ENCODE measurements at regions not wholly inside any gene's neighbourhood (a gene's known extent, or its start where the extent isn't known, plus 50 kb on each side); places are given as distances from the start of the nearest gene placed in this dataset.

GRCh38 chr6:17193106-17193775 is 87.9 kb upstream of the RBM24 start:
- Histone ChIP-seq H3K36me3 (ENCODE audit: insufficient read depth, low read length) (no peaks in the 10 kb centered on the region), H3K9me2 (ENCODE audit: insufficient read depth, low read length) (no peaks in the 10 kb centered on the region), H2AFZ (ENCODE audit: low read depth, low read length) (no peak overlapping the region), H3K9ac (ENCODE audit: low read length) (no peak overlapping the region), H3K4me3 (ENCODE audit: low read length) (no peak overlapping the region), H3K9me3 (ENCODE audit: low read length) (no peaks in the 10 kb centered on the region), H3K27ac (ENCODE audit: low read length) (no peak overlapping the region), H3F3A (ENCODE audit: insufficient read depth, low read length, poor library complexity, severe bottlenecking) (no peaks in the 10 kb centered on the region), H4K20me1 (ENCODE audit: insufficient read depth) (no peaks in the 10 kb centered on the region), H3K79me2 (replicated peaks; ENCODE audit: insufficient read depth, low read length) (no peaks in the 10 kb centered on the region), H3K27me3 (ENCODE audit: insufficient read depth, low read depth, low read length) (no peaks in the 10 kb centered on the region), H3K4me2 (ENCODE audit: low read length) (no peak overlapping the region)
- no peak for TF ChIP-seq SMC3 (conservative IDR thresholded peaks at IDR 0.05; ENCODE audit: poor library complexity)
- TF ChIP-seq CTCF (IDR thresholded peaks at IDR 0.05; ENCODE audit: poor library complexity, severe bottlenecking), result no peak
- TF ChIP-seq MXI1 (conservative IDR thresholded peaks at IDR 0.05; ENCODE audit: poor library complexity, severe bottlenecking), result no peak
- no peak for TF ChIP-seq EZH2 (IDR thresholded peaks at IDR 0.05; ENCODE audit: borderline replicate concordance, insufficient read depth, low read length, poor library complexity, severe bottlenecking)
- no peak for TF ChIP-seq POLR2AphosphoS5 (IDR thresholded peaks at IDR 0.05)
- TF ChIP-seq EP300 (conservative IDR thresholded peaks at IDR 0.05; ENCODE audit: poor library complexity, severe bottlenecking), result no peak
- TF ChIP-seq TAF1 (IDR thresholded peaks at IDR 0.05; ENCODE audit: low read depth), result no peak
- TF ChIP-seq RAD21 (conservative IDR thresholded peaks at IDR 0.05), result no peak
- TF ChIP-seq REST (IDR thresholded peaks at IDR 0.05; ENCODE audit: borderline replicate concordance), result no peak

- Histone ChIP-seq H3K4me2 (ENCODE audit: low read length) (no peak overlapping the region), H3K27me3 (ENCODE audit: insufficient read depth, low read depth, low read length) (no peaks in the 10 kb centered on the region), H4K20me1 (ENCODE audit: insufficient read depth) (no peaks in the 10 kb centered on the region), H3K9ac (ENCODE audit: low read length) (no peak overlapping the region), H3F3A (ENCODE audit: insufficient read depth, low read length, poor library complexity, severe bottlenecking) (no peaks in the 10 kb centered on the region), H3K9me3 (ENCODE audit: low read length) (no peaks in the 10 kb centered on the region), H3K4me3 (ENCODE audit: low read length) (no peak overlapping the region), H3K36me3 (ENCODE audit: insufficient read depth, low read length) (no peaks in the 10 kb centered on the region), H3K9me2 (ENCODE audit: insufficient read depth, low read length) (no peaks in the 10 kb centered on the region), H3K79me2 (replicated peaks; ENCODE audit: insufficient read depth, low read length) (no peaks in the 10 kb centered on the region), H3K27ac (ENCODE audit: low read length) (no peak overlapping the region), H2AFZ (ENCODE audit: low read depth, low read length) (no peak overlapping the region)
- TF ChIP-seq TAF1 (IDR thresholded peaks at IDR 0.05; ENCODE audit: low read depth) (no peak), EP300 (conservative IDR thresholded peaks at IDR 0.05; ENCODE audit: poor library complexity, severe bottlenecking) (no peak), SMC3 (conservative IDR thresholded peaks at IDR 0.05; ENCODE audit: poor library complexity) (no peak), MXI1 (conservative IDR thresholded peaks at IDR 0.05; ENCODE audit: poor library complexity, severe bottlenecking) (no peak), CTCF (IDR thresholded peaks at IDR 0.05; ENCODE audit: poor library complexity, severe bottlenecking) (no peak), EZH2 (IDR thresholded peaks at IDR 0.05; ENCODE audit: borderline replicate concordance, insufficient read depth, low read length, poor library complexity, severe bottlenecking) (no peak), POLR2AphosphoS5 (IDR thresholded peaks at IDR 0.05) (no peak), REST (IDR thresholded peaks at IDR 0.05; ENCODE audit: borderline replicate concordance) (no peak), RAD21 (conservative IDR thresholded peaks at IDR 0.05) (no peak)
These were observed 83.6 kb upstream of the RBM24 start for GRCh38 chr6:17197607-17198006.
